TTC549 (cell line): ENCODE measurements at regions not wholly inside any gene's neighbourhood (a gene's known extent, or its start where the extent isn't known, plus 50 kb on each side); places are given as distances from the start of the nearest gene placed in this dataset.
"Not testable (repeated sequence)": the region's sequence is repeated elsewhere in the genome, so short reads cannot be mapped to it uniquely, and the experiment has no call there.

ENCODE experiments used
- FAIRE-seq: peaks from 2 replicates; lab custom pipeline; 2012; peaks lifted over from hg19 to GRCh38; lab: Jason Lieb, UNC

DNA sequence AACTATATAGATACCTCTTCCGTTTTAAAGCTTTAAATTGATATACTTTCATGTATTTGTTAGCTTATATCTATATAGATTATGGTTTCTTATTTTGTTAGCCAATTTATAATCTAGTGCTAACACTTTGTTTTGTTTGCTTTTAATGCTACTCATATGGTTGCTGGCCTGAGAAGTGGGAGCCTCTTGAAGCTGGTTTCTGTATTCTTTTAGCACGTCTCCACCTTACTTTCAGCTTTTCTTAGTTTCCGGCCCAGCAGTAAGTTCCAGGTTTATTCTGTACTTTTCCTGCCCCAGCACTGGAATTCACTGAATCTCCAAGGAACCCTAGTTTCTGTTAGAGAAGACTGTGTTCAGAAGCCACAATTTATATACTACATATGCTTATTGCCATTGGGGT lies 458.9 kb downstream of the PRR16 start:
- no peak for FAIRE-seq

- FAIRE-seq: no peak
Observed at GRCh38 chr5:120926471-120926870, 462.4 kb downstream of the PRR16 start.

- no peak for FAIRE-seq
Observed at GRCh38 chr5:120927950-120928530, 463.9 kb downstream of the PRR16 start.

GRCh38 chr5:120932480-120932879 lies 468.4 kb downstream of the PRR16 start:
- FAIRE-seq: no peak

GRCh38 chr5:120934031-120934430 lies 469.9 kb downstream of the PRR16 start:
- FAIRE-seq: no peak

- no peak for FAIRE-seq
Observed at GRCh38 chr5:120936652-120937051, 472.6 kb downstream of the PRR16 start.

- FAIRE-seq: no peak
Observed at GRCh38 chr5:120938604-120939003, 474.5 kb downstream of the PRR16 start.

DNA sequence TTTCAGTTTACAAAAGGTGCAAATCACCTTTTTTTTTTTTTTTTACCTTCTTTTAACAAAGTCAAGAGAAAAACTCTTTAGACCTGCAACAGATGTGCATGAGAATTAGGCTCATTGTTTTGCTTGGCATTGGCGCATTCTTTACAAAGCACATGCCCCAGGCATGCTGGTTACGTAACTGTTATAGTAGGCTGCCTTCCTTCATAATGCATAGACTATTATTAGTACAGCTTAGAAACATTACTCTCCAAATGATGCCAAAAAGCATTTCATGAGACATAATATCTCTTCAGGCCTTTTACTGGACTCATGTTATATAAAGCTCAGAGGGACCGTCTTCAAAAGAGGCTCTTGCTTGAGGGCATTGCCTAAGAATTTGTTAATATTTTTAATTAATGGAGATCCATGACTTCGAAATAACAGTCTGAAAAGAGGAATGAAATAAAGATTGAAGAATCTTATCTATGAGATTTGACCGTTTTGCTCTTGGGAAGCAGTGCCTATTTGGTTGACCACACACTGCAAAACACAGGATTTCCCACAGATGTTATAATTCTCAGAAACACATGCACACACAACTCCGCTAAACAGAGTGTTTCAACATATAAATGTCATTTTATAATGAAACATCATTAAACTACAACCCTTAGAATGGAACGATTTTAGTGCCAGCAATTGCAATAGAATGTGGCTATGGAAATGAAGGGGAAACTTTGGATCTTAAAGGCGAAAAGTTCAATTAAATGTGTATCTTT lies 478.7 kb downstream of the PRR16 start:
- no peak for FAIRE-seq

GRCh38 chr5:120949596-120949995 lies 485.5 kb downstream of the PRR16 start:
- not testable (repeated sequence) for FAIRE-seq

- FAIRE-seq: not testable (repeated sequence)
Observed at GRCh38 chr5:120953445-120953844, 489.3 kb downstream of the PRR16 start.

DNA sequence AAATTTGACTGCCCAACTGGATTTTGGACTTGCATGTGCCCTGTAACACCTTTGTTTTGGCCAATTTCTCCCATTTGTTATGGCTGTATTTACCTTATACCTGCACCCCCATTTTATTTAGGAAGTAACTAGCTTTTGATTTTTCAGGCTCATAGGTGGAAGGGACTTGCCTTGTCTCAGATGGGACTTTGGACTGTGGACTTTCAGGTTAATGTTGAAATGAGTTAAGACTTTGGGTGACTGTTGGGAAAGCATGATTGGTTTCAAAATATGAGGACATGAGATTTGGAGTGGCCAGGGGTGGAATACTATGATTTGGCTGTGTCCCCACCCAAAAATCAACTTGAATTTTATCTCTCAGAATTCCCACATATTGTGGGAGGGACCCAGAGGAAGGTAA lies 490.2 kb downstream of the PRR16 start:
- no peak for FAIRE-seq

- FAIRE-seq: no peak
Observed at GRCh38 chr5:120955795-120956194, 491.7 kb downstream of the PRR16 start.

- FAIRE-seq: no peak
Observed at GRCh38 chr5:120958877-120959485, 494.9 kb downstream of the PRR16 start.

GRCh38 chr5:120960510-120960909 lies 496.4 kb downstream of the PRR16 start:
- no peak for FAIRE-seq

DNA sequence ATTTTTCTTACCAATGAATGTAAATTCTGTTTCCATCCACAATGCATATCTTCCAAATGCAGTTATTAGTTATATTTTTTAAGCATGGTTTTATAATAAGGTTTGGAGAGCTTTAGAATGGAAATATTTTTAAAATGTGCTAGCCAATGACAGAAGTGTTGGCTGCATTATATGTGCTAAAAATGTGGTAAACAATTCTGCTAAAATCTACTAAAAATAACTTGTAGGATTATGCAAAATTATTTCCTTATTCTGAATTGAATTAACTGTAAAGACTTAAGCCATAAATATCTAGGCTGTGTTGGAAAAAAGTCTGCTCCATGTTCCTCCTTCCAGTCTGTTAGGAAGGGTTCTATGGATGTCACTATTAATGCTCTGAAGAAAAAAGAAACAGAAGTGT lies 503.3 kb downstream of the PRR16 start:
- FAIRE-seq: no peak

- no peak for FAIRE-seq
Observed at GRCh38 chr5:120974690-120975089, 510.6 kb downstream of the PRR16 start.

DNA sequence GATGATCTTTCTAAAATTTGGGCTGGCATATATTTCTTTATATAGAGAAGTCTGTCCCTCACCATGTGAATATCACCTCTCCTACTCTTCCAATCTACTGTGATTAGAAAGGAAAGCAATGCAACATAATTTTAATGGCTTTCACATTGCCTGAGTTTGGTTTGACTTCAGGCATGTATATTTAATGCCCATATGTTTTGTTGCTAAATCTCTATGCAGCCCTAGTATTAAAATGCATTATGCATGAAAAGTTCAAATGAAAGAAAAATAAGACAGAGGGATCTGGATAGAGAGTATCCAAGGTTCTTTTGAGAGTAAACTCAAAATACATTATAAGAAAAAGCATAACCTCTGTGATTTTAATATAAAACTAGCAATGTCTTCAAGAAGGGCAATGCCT lies 518.3 kb downstream of the PRR16 start:
- no peak for FAIRE-seq

- no peak for FAIRE-seq
Observed at GRCh38 chr5:120985526-120985925, 521.4 kb downstream of the PRR16 start.

- no peak for FAIRE-seq
Observed at GRCh38 chr5:120988491-120988890, 524.4 kb downstream of the PRR16 start.

- FAIRE-seq: no peak
Observed at GRCh38 chr5:120988941-120989340, 524.8 kb downstream of the PRR16 start.

DNA sequence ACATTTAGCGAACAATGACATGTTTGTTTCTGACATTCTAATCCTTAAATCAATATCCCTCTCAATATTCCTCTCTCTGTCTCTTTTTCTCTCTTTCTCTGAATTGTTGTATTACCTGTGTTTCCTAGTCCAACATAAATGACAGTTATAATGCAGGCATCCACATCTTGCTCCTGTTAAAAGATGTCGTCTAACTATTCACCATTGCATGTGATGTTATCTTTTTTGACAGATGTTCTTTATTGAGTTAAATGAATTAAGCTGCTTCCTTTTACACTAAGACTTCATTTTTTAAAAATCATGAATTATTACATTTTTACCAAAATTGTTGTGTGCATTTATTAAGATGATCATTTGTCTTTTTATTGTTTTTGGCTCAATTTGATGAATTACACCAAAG lies 527.5 kb downstream of the PRR16 start:
- FAIRE-seq: no peak

GRCh38 chr5:120994112-120994511 lies 530.0 kb downstream of the PRR16 start:
- FAIRE-seq: no peak

DNA sequence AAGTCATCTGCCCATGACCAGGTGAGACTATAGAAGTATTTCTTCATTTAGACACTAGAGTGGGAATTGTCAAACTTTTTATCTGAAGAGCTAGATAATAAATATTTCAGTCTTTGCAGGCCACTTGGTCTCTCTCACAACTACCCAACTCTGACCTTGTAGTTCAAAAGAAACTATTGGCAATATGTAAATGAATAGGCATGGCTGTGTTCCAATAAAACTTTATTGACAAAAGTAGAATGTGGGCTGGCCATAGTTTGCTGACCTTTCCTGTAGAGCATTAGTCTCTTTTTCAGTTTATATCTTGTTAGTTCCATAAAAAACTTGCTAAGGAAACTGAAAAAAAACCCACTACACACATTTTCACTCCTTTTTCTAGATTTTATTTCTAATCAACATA lies 535.5 kb downstream of the PRR16 start:
- no peak for FAIRE-seq

DNA sequence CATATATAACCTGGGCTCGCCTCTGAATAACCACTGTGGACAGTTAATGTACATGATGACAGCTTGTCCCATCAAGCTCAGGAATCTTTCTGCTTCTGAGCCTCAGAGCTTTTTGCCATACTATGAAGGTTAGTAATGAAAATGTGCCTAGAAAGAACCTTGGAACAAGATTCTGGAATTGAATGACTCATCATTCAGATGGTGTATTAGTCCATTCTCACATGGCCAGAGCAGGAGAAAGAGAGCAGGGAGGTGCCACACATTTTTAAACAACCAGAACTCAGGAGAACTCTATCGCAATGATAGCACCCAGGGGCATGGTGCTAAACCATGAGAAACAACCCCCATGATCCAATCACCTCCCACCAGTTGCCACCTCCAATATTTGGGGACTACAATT lies 542.1 kb downstream of the PRR16 start:
- FAIRE-seq: no peak
